ENCODE measurements at regions not wholly inside any gene's neighbourhood (a gene's known extent, or its start where the extent isn't known, plus 50 kb on each side); places are given as distances from the start of the nearest gene placed in this dataset.

GRCh38 chr10:36621346-36621745 is 504.1 kb upstream of the ANKRD30A start:
- DNase-seq, result no peak

GRCh38 chr10:36612436-36612835 is 513.0 kb upstream of the ANKRD30A start:
- DNase-seq, result no peak

GRCh38 chr10:36608866-36609265 is 516.5 kb upstream of the ANKRD30A start:
- DNase-seq, result no peak

GRCh38 chr10:36608251-36608650 is 517.1 kb upstream of the ANKRD30A start:
- DNase-seq, result peak; percentile 74

GRCh38 chr10:36606234-36606839 is 519.1 kb upstream of the ANKRD30A start:
- DNase-seq, result no peak

- DNase-seq, result no peak
These were observed 521.1 kb upstream of the ANKRD30A start for GRCh38 chr10:36604316-36604715.

- DNase-seq, result no peak
These were observed 521.7 kb upstream of the ANKRD30A start for GRCh38 chr10:36603688-36604087.

GRCh38 chr10:36602374-36602773 is 523.0 kb upstream of the ANKRD30A start:
- DNase-seq, result peak; percentile 68

- no peak for DNase-seq
These were observed 527.6 kb upstream of the ANKRD30A start for GRCh38 chr10:36597756-36598320.

GRCh38 chr10:36592964-36593363 is 532.4 kb upstream of the ANKRD30A start:
- no peak for DNase-seq

- peak; percentile 39 for DNase-seq
These were observed 534.0 kb upstream of the ANKRD30A start for GRCh38 chr10:36591436-36591835.

- DNase-seq, result no peak
These were observed 541.7 kb upstream of the ANKRD30A start for GRCh38 chr10:36583690-36584089.

- DNase-seq, result no peak
These were observed 544.2 kb upstream of the ANKRD30A start for GRCh38 chr10:36581237-36581636.

- peak; percentile 83 for DNase-seq
These were observed 547.1 kb upstream of the ANKRD30A start for GRCh38 chr10:36578306-36578705.

GRCh38 chr10:36577126-36577525 is 548.3 kb upstream of the ANKRD30A start:
- no peak for DNase-seq

- DNase-seq, result peak; percentile 75
These were observed 551.2 kb upstream of the ANKRD30A start for GRCh38 chr10:36574207-36574606.

- DNase-seq, result no peak
These were observed 552.2 kb upstream of the ANKRD30A start for GRCh38 chr10:36573246-36573645.

GRCh38 chr10:36564433-36564832 is 561.0 kb upstream of the ANKRD30A start:
- no peak for DNase-seq

- peak; percentile 69 for DNase-seq
These were observed 565.7 kb upstream of the ANKRD30A start for GRCh38 chr10:36559412-36560400.

GRCh38 chr10:36556468-36556867 is 568.9 kb upstream of the ANKRD30A start:
- DNase-seq, result no peak

- no peak for DNase-seq
These were observed 570.4 kb upstream of the ANKRD30A start for GRCh38 chr10:36555036-36555435.

GRCh38 chr10:36547965-36548364 is 577.4 kb upstream of the ANKRD30A start:
- DNase-seq, result no peak

GRCh38 chr10:36542493-36542892 is 582.9 kb upstream of the ANKRD30A start:
- peak; percentile 64 for DNase-seq

GRCh38 chr10:36540611-36541010 is 584.8 kb upstream of the ANKRD30A start:
- no peak for DNase-seq
